ENCODE measurements at regions not wholly inside any gene's neighbourhood (a gene's known extent, or its start where the extent isn't known, plus 50 kb on each side); places are given as distances from the start of the nearest gene placed in this dataset.

DNA sequence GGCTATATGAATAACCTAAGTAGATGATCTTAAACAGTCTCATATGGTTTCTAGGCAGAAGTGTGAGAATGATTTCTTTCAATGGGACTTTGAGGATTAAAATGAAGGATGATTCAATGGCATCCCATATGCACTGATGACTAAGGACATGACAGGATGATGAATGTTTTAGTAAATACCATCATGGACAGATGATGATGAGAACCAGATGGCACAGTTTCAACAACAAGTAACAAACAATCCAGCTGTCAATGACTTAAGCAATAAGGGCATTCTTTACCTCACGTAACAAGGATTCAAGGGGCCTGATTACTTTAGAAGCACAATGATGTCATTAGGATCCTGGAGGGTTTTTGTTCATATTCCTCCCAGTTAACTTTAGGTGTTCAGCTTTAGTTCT, 2678.4 kb downstream of the PCDH9 start:
- TF ChIP-seq EZH2 (optimal IDR thresholded peaks at IDR 0.05; ENCODE audit: low read depth, low read length), result no peak
- TF ChIP-seq, protein P1, sequence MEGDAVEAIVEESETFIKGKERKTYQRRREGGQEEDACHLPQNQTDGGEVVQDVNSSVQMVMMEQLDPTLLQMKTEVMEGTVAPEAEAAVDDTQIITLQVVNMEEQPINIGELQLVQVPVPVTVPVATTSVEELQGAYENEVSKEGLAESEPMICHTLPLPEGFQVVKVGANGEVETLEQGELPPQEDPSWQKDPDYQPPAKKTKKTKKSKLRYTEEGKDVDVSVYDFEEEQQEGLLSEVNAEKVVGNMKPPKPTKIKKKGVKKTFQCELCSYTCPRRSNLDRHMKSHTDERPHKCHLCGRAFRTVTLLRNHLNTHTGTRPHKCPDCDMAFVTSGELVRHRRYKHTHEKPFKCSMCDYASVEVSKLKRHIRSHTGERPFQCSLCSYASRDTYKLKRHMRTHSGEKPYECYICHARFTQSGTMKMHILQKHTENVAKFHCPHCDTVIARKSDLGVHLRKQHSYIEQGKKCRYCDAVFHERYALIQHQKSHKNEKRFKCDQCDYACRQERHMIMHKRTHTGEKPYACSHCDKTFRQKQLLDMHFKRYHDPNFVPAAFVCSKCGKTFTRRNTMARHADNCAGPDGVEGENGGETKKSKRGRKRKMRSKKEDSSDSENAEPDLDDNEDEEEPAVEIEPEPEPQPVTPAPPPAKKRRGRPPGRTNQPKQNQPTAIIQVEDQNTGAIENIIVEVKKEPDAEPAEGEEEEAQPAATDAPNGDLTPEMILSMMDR (IDR thresholded peaks at IDR 0.05; ENCODE audit: low read length), result no peak

Measured in MM.1S (cell line).